ENCODE measurements at regions not wholly inside any gene's neighbourhood (a gene's known extent, or its start where the extent isn't known, plus 50 kb on each side); places are given as distances from the start of the nearest gene placed in this dataset.

DNA sequence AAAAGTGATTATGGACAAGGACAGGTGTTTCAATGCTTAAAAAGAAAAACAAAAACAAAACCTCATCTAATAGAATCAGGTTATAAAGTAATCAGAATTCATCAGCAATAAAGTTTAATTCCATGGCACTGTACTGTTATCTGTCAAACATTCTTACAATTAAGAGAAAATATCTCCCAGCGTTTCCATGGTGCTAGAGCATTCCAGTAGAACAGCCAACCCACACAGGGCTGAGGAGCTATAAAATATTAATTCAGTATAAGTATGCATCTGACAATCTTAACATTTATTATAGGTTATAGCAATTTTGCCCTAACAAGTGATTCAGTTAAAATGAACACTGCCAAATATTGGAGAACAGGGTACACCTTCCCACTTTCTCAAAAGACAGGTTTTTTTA, 128.7 kb upstream of the DEPDC1 start:
- TF ChIP-seq POLR2A (IDR thresholded peaks at IDR 0.05) = no peak
- TF ChIP-seq, protein P1, sequence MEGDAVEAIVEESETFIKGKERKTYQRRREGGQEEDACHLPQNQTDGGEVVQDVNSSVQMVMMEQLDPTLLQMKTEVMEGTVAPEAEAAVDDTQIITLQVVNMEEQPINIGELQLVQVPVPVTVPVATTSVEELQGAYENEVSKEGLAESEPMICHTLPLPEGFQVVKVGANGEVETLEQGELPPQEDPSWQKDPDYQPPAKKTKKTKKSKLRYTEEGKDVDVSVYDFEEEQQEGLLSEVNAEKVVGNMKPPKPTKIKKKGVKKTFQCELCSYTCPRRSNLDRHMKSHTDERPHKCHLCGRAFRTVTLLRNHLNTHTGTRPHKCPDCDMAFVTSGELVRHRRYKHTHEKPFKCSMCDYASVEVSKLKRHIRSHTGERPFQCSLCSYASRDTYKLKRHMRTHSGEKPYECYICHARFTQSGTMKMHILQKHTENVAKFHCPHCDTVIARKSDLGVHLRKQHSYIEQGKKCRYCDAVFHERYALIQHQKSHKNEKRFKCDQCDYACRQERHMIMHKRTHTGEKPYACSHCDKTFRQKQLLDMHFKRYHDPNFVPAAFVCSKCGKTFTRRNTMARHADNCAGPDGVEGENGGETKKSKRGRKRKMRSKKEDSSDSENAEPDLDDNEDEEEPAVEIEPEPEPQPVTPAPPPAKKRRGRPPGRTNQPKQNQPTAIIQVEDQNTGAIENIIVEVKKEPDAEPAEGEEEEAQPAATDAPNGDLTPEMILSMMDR (IDR thresholded peaks at IDR 0.05) = no peak
